Activated B cell treated with CpG ODN at 0.5 μM for 24 hours (primary cell): ENCODE measurements at regions not wholly inside any gene's neighbourhood (a gene's known extent, or its start where the extent isn't known, plus 50 kb on each side); places are given as distances from the start of the nearest gene placed in this dataset.

Source experiments
- ATAC-seq: fragments of 200-7000 bp; cut with Tn5 transposase; one replicate; pipeline ENCODE4 v1.10.0; 2021; ENCODE audit warnings: low read depth, mild to moderate bottlenecking, moderate library complexity
- CTCF ChIA-PET: fragments of 350-600 bp; sonication (Branson Sonifier 250); formaldehyde crosslinking; loops from one replicate; lab custom pipeline; 2021; ENCODE audit warnings: antibody characterized with exemption; lab: Charles Lee
- POLR2A ChIA-PET: fragments of 350-600 bp; sonication (Branson Sonifier 250); formaldehyde crosslinking; loops from one replicate; lab custom pipeline; 2021; ENCODE audit warnings: antibody characterized with exemption; lab: Charles Lee
- DNase-seq: peaks from one replicate; pipeline ENCODE4 v3.0.0; 2022
- H3K27ac Mint-ChIP-seq: one replicate; pipeline ENCODE4 v1.8.0; 2020; ENCODE audit warnings: mixed read lengths
- H3K27me3 Mint-ChIP-seq: one replicate; pipeline ENCODE4 v1.8.0; 2021; ENCODE audit warnings: mixed read lengths
- H3K36me3 Mint-ChIP-seq: one replicate; pipeline ENCODE4 v1.8.0; 2021; ENCODE audit warnings: low read depth, mixed read lengths
- H3K4me1 Mint-ChIP-seq: one replicate; pipeline ENCODE4 v1.8.0; 2021; ENCODE audit warnings: mixed read lengths
- H3K4me3 Mint-ChIP-seq: one replicate; pipeline ENCODE4 v1.8.0; 2020; ENCODE audit warnings: mild to moderate bottlenecking, mixed read lengths
- H3K9me3 Mint-ChIP-seq: one replicate; pipeline ENCODE4 v1.8.0; 2020; ENCODE audit warnings: mixed read lengths
- intact Hi-C: fragments of 100-400 bp; cut with micrococcal nuclease; formaldehyde crosslinking; loops from one replicate; pipeline ENCODE4 v1.15.1; 2024
- TF ChIP-seq, protein P1 (sequence below): fragments of 200-600 bp; IDR thresholded peaks from one replicate; pipeline ENCODE4 v1.8.0; 2022; ENCODE audit warnings: antibody characterized with exemption, mild to moderate bottlenecking

DNA sequence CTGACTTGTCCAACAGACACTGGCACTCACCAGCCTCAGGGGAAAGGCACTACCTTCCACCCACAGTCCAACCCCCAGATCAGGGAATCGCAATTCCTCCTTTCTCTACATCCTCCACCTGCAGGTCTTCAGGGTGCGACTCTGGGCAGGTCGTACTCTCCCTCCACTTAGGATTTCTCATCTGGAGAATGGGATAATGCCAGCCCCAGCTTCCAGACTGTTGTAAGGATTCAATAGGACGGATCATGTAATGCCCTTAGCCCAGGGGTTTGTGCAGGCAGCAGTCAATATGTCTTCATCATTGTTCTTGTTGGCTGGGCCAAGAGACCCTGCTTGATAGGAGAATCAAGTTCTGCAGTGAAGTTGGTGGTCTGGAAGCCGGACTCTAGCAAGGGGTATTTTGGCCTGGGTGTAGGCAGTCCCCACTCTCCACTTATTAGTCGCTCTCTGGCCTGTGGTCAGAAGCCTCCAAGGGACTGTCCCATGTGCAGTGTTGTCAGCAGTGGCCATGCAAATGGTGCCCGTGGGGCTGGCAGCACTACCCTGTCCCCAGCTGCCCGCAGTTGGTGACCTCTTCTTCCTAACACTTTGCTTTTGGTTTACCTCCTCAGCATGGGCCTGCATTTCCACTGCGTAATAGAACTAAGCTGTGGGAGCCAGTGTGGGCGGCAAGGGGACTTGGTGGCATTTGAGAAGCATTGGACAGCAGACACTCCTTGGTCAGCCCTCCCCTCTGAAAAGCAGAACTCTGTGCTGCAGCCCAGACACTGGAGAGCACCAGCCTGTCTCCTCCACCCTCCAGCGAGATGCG, 172.4 kb upstream of the HS6ST1 start:
- ChIA-PET POLR2A (no interaction called here), CTCF (no interaction called here)
- Mint-ChIP-seq H3K27me3 (peaks cover 11% of the 10 kb centered on the region), H3K36me3 (no peaks in the 10 kb centered on the region), H3K27ac (no peak overlapping the region), H3K4me3 (no peak overlapping the region), H3K4me1 (no peaks in the 10 kb centered on the region), H3K9me3 (peaks cover 4% of the 10 kb centered on the region)
- TF ChIP-seq, protein P1, sequence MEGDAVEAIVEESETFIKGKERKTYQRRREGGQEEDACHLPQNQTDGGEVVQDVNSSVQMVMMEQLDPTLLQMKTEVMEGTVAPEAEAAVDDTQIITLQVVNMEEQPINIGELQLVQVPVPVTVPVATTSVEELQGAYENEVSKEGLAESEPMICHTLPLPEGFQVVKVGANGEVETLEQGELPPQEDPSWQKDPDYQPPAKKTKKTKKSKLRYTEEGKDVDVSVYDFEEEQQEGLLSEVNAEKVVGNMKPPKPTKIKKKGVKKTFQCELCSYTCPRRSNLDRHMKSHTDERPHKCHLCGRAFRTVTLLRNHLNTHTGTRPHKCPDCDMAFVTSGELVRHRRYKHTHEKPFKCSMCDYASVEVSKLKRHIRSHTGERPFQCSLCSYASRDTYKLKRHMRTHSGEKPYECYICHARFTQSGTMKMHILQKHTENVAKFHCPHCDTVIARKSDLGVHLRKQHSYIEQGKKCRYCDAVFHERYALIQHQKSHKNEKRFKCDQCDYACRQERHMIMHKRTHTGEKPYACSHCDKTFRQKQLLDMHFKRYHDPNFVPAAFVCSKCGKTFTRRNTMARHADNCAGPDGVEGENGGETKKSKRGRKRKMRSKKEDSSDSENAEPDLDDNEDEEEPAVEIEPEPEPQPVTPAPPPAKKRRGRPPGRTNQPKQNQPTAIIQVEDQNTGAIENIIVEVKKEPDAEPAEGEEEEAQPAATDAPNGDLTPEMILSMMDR, result no peak
- DNase-seq (no peak), ATAC-seq (no peak)
- intact Hi-C loops, result no loop called here

DNA sequence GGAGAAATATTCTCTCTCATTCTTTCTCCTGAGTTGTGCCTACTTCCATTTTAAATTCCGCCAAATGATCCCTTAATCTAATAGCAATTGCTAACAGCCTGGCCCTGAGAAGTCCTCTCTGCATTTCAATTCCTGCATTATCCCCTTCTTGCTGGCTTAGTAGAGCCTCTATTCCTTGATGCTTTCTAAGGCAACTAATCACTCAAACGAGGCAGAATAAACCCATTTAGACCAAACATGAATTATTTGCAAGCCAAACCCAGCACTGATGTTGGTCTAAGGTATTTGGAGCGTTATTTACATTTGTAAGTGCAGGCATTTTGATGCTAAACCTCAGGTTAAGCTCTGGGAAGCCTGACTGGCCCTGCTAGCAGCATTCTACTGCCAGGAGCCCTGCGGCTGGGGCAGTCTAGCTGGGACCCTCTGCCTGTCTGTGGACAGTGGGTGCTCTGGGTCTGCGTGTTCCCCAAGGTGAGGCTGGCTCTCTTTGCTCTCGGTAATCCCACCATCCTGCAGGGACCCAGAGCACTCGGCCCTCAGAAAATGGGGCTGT, 173.1 kb upstream of the HS6ST1 start:
- Mint-ChIP-seq H3K4me3 (no peak overlapping the region), H3K27ac (no peak overlapping the region), H3K9me3 (peaks cover 4% of the 10 kb centered on the region), H3K36me3 (no peaks in the 10 kb centered on the region), H3K4me1 (no peaks in the 10 kb centered on the region), H3K27me3 (peaks cover 11% of the 10 kb centered on the region)
- no peak for ATAC-seq
- no peak for DNase-seq
- POLR2A ChIA-PET, result no interaction called here
- TF ChIP-seq, protein P1, result no peak
- CTCF ChIA-PET, result no interaction called here
- intact Hi-C loops, result no loop called here

DNA sequence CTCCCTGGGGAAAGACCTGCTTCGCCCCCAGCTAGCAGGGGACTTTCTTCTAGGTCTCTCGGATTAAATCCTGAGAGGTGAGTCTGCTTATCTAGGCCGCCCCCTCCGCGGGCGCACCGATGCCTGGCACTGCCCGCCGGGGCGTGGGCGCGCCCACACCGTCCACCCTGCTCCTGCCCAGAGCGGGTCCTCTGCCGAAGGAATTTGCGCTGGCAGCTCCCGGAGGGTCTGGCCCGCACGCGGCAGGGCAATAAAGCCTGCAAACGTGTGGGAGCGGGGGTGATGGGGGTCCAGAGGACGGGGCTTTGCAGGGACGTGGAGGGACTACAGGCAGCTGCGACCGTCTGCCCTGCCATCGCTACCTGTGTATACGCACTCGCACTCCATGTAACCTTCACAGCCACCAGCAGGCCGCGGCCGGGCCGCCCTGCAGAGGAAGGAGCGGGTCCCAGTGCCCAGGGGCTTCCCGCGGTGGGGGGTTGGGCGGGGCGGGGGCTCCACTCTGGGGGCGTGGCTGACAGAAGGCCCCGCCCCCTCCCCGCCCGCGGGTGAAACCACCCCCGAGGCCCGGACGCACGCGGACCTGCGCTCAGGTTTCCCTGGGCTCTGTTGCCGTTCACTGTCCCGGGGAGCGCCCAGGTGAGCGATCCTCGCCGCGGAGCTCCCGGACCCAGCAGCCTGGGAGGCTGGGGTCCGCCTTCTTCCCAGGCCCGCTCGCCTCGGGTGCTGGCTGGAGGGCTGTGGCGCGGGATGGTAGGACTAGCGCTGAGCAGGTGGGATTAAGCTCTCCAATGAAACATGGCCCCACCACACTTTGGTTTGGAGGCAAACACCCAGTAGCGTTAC, 174.5 kb upstream of the HS6ST1 start:
- Mint-ChIP-seq H3K27ac (no peak overlapping the region), H3K4me3 (no peak overlapping the region), H3K4me1 (no peaks in the 10 kb centered on the region), H3K9me3 (peaks cover 4% of the 10 kb centered on the region), H3K27me3 (peaks cover 11% of the 10 kb centered on the region), H3K36me3 (no peaks in the 10 kb centered on the region)
- ChIA-PET CTCF (no interaction called here), POLR2A (no interaction called here)
- ATAC-seq, result no peak
- TF ChIP-seq, protein P1, result no peak
- intact Hi-C loops, result no loop called here
- DNase-seq, result no peak

DNA sequence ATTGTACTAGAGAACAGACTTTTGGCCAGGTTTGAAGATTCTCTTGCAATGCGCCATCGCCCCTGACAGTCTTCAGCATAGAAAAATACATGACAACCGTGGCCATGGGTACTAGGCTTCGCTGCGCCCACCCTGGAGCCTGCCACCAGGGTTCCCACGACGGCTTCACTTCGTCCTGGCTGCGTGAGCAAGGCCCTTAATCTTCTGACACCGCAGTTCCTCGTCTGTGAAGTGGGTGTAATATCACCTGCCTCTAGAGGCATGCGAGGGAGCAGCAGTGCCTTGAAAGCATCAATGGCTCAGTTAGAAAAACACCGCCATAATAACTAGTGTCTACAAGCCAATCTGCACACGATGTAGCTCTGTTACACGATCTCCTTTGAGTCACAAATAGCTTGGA, 175.2 kb upstream of the HS6ST1 start:
- intact Hi-C loops, result no loop called here
- peaks cover 4% of the 10 kb centered on the region for H3K9me3 Mint-ChIP-seq
- no peak overlapping the region for H3K4me3 Mint-ChIP-seq
- ATAC-seq, result no peak
- TF ChIP-seq, protein P1, result no peak
- H3K36me3 Mint-ChIP-seq, result no peaks in the 10 kb centered on the region
- POLR2A ChIA-PET, result no interaction called here
- CTCF ChIA-PET, result no interaction called here
- H3K4me1 Mint-ChIP-seq, result no peaks in the 10 kb centered on the region
- DNase-seq, result no peak
- peaks cover 11% of the 10 kb centered on the region for H3K27me3 Mint-ChIP-seq
- no peak overlapping the region for H3K27ac Mint-ChIP-seq

DNA sequence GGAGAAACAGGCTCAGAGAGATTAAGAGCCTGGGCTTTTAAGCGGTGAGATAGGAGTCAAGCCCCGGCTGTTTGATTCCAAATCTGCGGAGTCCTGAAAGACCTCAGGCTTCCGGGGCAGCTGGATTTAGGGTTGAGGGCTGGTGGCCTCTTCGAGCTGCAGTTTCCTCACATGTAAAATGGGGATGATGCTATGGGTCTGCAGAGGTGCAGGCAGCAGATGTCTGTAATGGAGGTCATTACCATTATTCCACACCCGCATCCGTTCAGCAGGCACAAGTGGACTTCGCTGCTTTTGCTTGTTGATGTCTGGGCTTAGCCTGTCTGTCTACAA, 175.6 kb upstream of the HS6ST1 start:
- Mint-ChIP-seq H3K4me3 (no peak overlapping the region), H3K27me3 (peaks cover 11% of the 10 kb centered on the region), H3K36me3 (no peaks in the 10 kb centered on the region), H3K4me1 (no peaks in the 10 kb centered on the region), H3K27ac (no peak overlapping the region), H3K9me3 (peaks cover 4% of the 10 kb centered on the region)
- intact Hi-C loops, result no loop called here
- POLR2A ChIA-PET, result no interaction called here
- CTCF ChIA-PET, result no interaction called here
- ATAC-seq, result no peak
- DNase-seq, result no peak
- TF ChIP-seq, protein P1, result no peak
